Endodermal cell (in vitro differentiated cells): ENCODE measurements at regions not wholly inside any gene's neighbourhood (a gene's known extent, or its start where the extent isn't known, plus 50 kb on each side); places are given as distances from the start of the nearest gene placed in this dataset.

Experiments used
- DNase-seq: peaks from one replicate; pipeline ENCODE4 v3.0.0-alpha.2; 2017
- H3K27ac ChIP-seq: 2 replicates; pipeline ENCODE4 v1.5.1; 2013; ENCODE audit warnings: mild to moderate bottlenecking, low read depth, low read length, moderate library complexity
- H3K27me3 ChIP-seq: 2 replicates; pipeline ENCODE4 v1.6.1; 2013; ENCODE audit warnings: mild to moderate bottlenecking, low read length, moderate library complexity; ENCODE audit not compliant: insufficient read depth, control insufficient read depth, poor library complexity, severe bottlenecking
- H3K36me3 ChIP-seq: 2 replicates; pipeline ENCODE4 v1.7.0; 2013; ENCODE audit warnings: mild to moderate bottlenecking, low read length, moderate library complexity; ENCODE audit not compliant: control insufficient read depth, insufficient read depth
- H3K4me1 ChIP-seq: one replicate; pipeline ENCODE4 v1.7.0; 2013; ENCODE audit warnings: low read length; ENCODE audit not compliant: control insufficient read depth, insufficient read depth
- H3K4me3 ChIP-seq: 2 replicates; pipeline ENCODE4 v1.5.1; 2013; ENCODE audit warnings: mild to moderate bottlenecking, low read length, moderate library complexity
- H3K9ac ChIP-seq: 2 replicates; pipeline ENCODE4 v1.6.1; 2013; ENCODE audit warnings: mild to moderate bottlenecking, low read length, moderate library complexity; ENCODE audit not compliant: poor library complexity, severe bottlenecking; ENCODE audit errors: extremely low read depth
- H3K9me3 ChIP-seq: 2 replicates; pipeline ENCODE4 v1.6.1; 2013; ENCODE audit warnings: mild to moderate bottlenecking, low read length, moderate library complexity; ENCODE audit not compliant: control insufficient read depth
- H3K27ac Mint-ChIP-seq: 2 replicates; pipeline ENCODE4 v1.8.0; 2020; ENCODE audit warnings: mixed read lengths
- H3K27me3 Mint-ChIP-seq: 2 replicates; pipeline ENCODE4 v1.8.0; 2021; ENCODE audit warnings: mild to moderate bottlenecking, mixed read lengths; ENCODE audit not compliant: insufficient read depth
- H3K36me3 Mint-ChIP-seq: 2 replicates; pipeline ENCODE4 v1.8.0; 2020; ENCODE audit warnings: low read depth, mixed read lengths
- H3K4me1 Mint-ChIP-seq: 2 replicates; pipeline ENCODE4 v1.8.0; 2020; ENCODE audit warnings: mixed read lengths
- H3K4me3 Mint-ChIP-seq: 2 replicates; pipeline ENCODE4 v1.8.0; 2020; ENCODE audit warnings: mild to moderate bottlenecking, moderate library complexity, mixed read lengths
- H3K9me3 Mint-ChIP-seq: 2 replicates; pipeline ENCODE4 v1.8.0; 2020; ENCODE audit warnings: mild to moderate bottlenecking, mixed read lengths
- WGBS, 2 experiments: methylation state at CpG; one replicate each; pipeline versions ENCODE4 v1.1.5 to v1.1.7; 2013; ENCODE audit warnings: missing lambda C conversion rate in 2 of 2, mixed read lengths in 1 of 2; ENCODE audit not compliant: insufficient coverage in 1 of 2, insufficient read length in 1 of 2; 5-methylcytosine and 5-hydroxymethylcytosine counted together
- TF ChIP-seq, protein P1 (sequence below): fragments of 200-600 bp; sonication (generic); conservative IDR thresholded peaks from 2 replicates; pipeline ENCODE4 v1.5.0; 2021; ENCODE audit warnings: antibody characterized with exemption, mild to moderate bottlenecking

DNA sequence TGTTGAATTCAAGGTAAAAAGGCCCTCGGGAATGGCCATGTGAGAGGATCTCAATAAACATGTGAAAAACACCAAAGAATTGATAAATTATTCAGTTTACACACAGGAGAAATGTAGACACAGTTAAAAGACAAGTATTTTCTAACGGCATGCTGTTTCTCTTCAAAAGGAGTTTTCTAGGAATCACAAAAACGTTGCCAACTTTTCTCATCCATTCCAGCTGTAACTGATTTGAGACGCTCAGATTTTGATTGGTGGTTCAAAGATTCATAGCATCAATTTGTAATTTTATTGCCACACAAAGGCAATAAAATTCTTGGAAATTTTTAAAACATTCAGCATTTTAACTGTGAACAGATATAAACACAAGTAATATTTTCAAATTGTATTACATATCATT is 384.9 kb upstream of the PFKP start:
- H3K27ac Mint-ChIP-seq, result no peak overlapping the region
- no peaks in the 10 kb centered on the region for H3K9me3 Mint-ChIP-seq
- Histone ChIP-seq H3K27ac (no peak overlapping the region), H3K9me3 (no peaks in the 10 kb centered on the region), H3K9ac (no peak overlapping the region), H3K27me3 (no peaks in the 10 kb centered on the region), H3K4me1 (no peaks in the 10 kb centered on the region), H3K4me3 (no peak overlapping the region), H3K36me3 (no peaks in the 10 kb centered on the region)
- DNase-seq, result no peak
- no peaks in the 10 kb centered on the region for H3K36me3 Mint-ChIP-seq
- TF ChIP-seq, protein P1, sequence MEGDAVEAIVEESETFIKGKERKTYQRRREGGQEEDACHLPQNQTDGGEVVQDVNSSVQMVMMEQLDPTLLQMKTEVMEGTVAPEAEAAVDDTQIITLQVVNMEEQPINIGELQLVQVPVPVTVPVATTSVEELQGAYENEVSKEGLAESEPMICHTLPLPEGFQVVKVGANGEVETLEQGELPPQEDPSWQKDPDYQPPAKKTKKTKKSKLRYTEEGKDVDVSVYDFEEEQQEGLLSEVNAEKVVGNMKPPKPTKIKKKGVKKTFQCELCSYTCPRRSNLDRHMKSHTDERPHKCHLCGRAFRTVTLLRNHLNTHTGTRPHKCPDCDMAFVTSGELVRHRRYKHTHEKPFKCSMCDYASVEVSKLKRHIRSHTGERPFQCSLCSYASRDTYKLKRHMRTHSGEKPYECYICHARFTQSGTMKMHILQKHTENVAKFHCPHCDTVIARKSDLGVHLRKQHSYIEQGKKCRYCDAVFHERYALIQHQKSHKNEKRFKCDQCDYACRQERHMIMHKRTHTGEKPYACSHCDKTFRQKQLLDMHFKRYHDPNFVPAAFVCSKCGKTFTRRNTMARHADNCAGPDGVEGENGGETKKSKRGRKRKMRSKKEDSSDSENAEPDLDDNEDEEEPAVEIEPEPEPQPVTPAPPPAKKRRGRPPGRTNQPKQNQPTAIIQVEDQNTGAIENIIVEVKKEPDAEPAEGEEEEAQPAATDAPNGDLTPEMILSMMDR, result no peak
- no peaks in the 10 kb centered on the region for H3K4me1 Mint-ChIP-seq
- H3K27me3 Mint-ChIP-seq, result no peaks in the 10 kb centered on the region
- no peak overlapping the region for H3K4me3 Mint-ChIP-seq
- 85% methylated on average over 4 of the region's 4 CpGs for WGBS, 2 experiments

DNA sequence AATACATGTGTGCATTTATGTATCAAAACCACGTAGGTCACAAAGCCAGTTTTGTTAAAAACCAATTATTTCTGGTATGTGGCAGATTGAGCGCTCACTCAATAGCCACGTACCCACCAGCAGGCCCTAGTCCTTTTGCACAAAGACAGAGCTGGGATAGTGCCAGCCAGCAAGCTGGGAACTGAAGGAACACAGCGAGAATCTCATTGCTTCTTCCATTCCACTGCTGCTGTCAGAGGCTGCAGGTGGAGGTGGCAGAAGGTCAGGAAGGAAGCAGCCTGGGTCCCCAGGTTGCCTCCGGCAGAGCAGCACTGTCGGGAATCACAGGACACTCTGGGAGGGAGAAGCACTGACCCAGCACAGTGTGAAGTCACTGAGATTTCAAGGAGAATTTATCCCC is 385.5 kb upstream of the PFKP start:
- no peaks in the 10 kb centered on the region for H3K36me3 ChIP-seq
- no peak overlapping the region for H3K4me3 Mint-ChIP-seq
- no peaks in the 10 kb centered on the region for H3K27me3 Mint-ChIP-seq
- TF ChIP-seq, protein P1, result no peak
- H3K36me3 Mint-ChIP-seq, result no peaks in the 10 kb centered on the region
- no peak overlapping the region for H3K9ac ChIP-seq
- H3K27me3 ChIP-seq, result no peaks in the 10 kb centered on the region
- no peak for DNase-seq
- H3K9me3 ChIP-seq, result no peaks in the 10 kb centered on the region
- H3K4me3 ChIP-seq, result no peak overlapping the region
- H3K27ac ChIP-seq, result no peak overlapping the region
- no peak overlapping the region for H3K27ac Mint-ChIP-seq
- WGBS, 2 experiments, result 90 to 93% methylated on average over 3 to 6 of the region's 6 CpGs
- H3K4me1 ChIP-seq, result no peaks in the 10 kb centered on the region
- no peaks in the 10 kb centered on the region for H3K4me1 Mint-ChIP-seq
- H3K9me3 Mint-ChIP-seq, result no peaks in the 10 kb centered on the region

DNA sequence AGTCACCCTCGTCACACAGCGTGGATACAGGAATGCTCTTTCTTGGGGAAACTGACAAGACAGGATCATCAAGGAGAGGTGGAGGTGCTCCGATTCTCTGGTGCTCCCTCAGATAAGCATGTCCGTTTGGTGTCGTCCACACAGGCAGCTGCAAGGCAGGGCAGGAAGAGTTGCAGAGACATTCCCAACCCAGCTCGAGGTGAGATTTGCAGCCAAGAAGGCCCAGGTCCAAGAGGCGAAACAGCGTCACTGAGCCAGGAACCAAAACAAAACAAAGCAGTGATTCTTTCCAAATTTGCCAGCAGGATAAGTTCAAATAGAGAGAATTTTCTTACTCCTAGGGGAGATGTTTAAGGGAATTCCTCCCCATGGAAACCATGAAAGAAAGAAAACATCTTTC is 386.5 kb upstream of the PFKP start:
- no peak overlapping the region for H3K9ac ChIP-seq
- no peak overlapping the region for H3K4me3 ChIP-seq
- no peaks in the 10 kb centered on the region for H3K9me3 Mint-ChIP-seq
- no peaks in the 10 kb centered on the region for H3K36me3 Mint-ChIP-seq
- no peaks in the 10 kb centered on the region for H3K27me3 Mint-ChIP-seq
- H3K36me3 ChIP-seq, result no peaks in the 10 kb centered on the region
- no peak overlapping the region for H3K4me3 Mint-ChIP-seq
- no peaks in the 10 kb centered on the region for H3K4me1 ChIP-seq
- no peak for DNase-seq
- H3K4me1 Mint-ChIP-seq, result no peaks in the 10 kb centered on the region
- no peaks in the 10 kb centered on the region for H3K9me3 ChIP-seq
- H3K27me3 ChIP-seq, result no peaks in the 10 kb centered on the region
- TF ChIP-seq, protein P1, result no peak
- no peak overlapping the region for H3K27ac Mint-ChIP-seq
- WGBS, 2 experiments, result 92 to 100% methylated on average over 3 to 8 of the region's 8 CpGs
- H3K27ac ChIP-seq, result no peak overlapping the region
